IPS DF 4.7 (cell line): ENCODE measurements at regions not wholly inside any gene's neighbourhood (a gene's known extent, or its start where the extent isn't known, plus 50 kb on each side); places are given as distances from the start of the nearest gene placed in this dataset.
"Not testable (repeated sequence)": the region's sequence is repeated elsewhere in the genome, so short reads cannot be mapped to it uniquely, and the experiment has no call there.

Experiments
- DNase-seq: peaks from one replicate; pipeline ENCODE4 v3.0.0-alpha.2; 2013; ENCODE audit warnings: low spot score; ENCODE audit errors: extremely low read depth

DNA sequence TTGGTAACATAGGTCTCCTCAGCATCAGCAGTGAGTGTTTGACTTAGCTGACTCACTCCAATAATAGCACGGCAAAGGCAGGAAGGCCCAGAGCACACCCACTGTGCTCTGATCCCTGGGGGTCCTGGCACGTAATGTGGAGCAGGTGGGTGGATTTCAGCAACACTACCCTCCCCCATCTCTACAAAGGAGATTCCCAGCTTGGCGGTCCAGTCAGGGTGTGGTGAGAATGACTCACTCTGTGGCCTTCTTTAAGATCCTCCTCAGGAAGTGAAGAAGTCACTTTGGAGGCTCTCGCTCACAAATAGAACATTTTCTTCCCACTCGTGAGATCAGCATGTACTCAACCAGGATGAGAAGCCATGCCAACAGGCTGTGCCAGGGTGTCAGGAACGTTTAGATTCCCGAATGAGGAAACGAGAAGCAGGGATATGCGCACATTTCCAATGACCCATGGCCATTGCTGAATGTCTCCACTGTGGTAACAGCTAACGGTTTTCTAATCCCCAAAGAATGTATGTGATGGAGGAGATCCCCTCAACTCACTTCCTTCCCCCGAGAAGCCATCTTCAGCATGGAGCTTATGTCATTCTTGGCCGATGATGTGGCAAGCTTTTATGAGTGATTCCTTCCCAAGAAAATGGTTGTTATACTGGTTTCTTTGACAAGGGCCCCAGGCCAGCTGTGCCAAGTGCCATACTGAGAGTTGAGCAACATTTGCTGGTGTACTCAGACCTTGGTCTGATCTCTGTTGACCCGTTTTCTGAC lies 365.2 kb downstream of the C16orf95 start:
- no peak for DNase-seq

DNA sequence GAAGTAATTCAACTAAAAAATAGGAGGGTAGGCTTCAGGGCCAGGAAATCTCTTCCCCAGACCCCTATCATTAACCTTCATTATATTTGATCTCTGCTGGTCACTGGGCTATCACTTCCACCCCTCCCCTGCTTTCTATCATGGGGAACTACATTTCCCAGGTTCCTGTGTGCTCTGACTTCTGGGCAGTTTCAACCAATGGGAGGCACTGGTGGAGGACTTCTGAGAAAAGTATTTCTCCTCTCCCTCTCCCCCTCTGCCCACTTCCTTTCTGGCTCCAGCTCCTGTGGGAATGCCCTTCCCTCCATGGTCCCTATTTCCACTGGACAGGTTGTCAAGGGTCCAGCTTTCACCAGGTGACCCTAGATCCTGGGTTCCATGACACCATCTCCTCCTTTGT lies 364.4 kb downstream of the C16orf95 start:
- no peak for DNase-seq

DNA sequence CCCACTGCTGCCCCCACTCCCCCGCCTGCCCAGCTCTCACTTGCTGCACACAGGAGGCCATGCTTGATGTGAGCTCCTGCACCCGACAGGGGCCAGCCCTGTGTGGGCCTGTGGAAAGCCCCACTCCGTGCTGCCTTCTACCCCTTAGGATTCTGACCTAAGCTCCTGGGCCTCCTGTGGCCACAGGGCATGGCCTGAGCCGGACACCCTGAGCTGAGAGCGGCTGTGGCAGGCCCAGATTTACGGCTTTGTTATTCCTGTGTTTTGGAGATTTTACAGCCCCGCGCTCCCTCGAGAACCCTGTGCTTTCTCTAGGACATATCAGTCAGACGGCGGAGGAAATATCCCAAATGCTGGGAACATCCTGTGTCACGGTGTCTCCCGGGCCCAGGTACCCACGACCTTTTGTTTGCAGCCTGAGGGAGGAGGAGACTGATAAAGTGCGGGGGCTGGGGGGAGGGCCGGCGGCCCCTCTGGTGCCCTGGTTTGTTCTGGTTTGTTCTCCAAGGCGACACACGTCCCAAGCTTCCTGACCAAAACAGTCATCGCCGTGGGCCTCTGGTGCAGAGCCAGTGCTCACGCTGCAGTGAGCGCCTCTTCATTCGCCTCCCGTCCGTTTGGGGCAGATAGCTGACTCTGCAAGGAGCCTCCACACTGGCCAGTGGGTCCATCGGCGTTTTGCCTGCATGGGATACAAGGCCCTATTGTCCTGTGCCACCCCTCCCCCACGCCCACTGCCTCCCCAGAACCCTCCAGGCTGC lies 363.4 kb downstream of the C16orf95 start:
- DNase-seq: no peak

DNA sequence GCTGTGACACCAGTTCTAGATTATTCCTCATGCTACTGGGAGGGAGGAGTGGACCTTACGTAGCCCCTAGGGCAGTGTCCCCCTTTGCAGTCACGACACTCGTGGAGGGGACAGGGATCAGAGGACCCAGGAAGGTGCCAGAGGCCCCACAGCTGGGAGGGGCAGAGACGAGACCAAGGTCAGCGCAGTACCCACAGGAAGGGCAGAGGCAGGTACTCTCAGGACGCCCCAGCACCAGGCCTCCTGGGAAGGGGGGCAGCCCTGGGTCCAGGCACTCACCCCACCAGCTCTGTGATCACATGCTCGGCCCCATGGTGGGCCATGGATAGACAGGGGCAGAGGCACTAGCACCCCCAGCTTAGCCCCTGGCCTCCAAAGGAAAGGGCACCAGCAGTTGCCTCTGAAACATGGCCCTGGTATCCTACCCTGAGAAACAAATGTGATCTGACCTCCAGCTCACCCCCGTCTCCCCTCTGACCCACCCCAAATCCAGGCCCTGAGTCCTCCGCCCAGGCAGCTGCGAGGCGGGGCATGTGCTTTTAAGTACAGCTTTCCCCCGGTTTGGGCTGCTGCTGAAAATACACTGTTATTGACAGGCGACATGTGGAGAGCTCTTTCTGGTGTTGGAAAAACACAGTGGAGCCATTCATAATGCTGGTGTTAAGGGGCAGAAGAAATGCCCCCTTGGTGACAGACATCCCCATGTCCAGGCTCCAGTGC lies 361.9 kb downstream of the C16orf95 start:
- DNase-seq: no peak

DNA sequence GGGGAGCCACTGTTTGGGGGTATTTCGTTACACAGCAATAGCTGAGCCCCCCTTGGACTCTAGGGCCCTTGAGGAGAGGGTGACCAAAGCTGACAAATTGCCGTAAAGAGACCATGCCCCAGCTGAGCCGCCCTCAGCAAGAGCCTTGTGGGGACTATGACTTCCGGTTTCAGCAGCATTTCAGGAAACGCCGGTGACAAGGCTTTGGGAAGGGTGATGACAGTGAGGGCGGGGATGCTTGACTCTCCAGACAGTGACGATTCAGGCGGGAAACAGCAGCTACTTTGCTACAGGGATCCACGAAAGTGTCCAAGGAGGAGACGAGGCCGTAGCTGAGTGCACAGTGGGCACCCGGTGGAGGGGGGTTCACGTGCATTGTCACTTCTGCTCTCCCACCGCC lies 360.8 kb downstream of the C16orf95 start:
- DNase-seq: no peak

- not testable (repeated sequence) for DNase-seq
Measured at GRCh38 chr16:86957662-86958198, 359.5 kb downstream of the C16orf95 start.

GRCh38 chr16:86958423-86958822 lies 358.8 kb downstream of the C16orf95 start:
- no peak for DNase-seq

- DNase-seq: no peak
Measured at GRCh38 chr16:86959091-86959651, 358.0 kb downstream of the C16orf95 start.

DNA sequence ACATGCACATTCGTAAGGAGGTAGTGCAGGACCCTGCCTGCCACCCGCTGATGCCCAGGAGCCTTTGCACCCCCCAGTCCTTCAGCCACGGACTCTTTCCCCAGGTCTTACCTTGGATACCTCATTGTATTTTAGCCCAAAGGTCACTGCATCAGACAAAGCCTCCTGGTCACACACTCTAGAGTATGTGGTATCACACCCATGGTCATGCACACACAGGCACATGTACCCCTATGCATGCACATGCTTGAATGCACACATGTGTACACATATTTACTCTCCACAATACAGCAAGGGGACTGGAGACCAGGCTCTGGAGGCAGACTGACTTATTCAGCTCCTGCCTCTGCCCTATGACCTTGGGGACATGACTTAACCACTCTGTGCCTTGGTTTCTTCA lies 357.5 kb downstream of the C16orf95 start:
- DNase-seq: no peak

- no peak for DNase-seq
Measured at GRCh38 chr16:86960266-86960665, 356.9 kb downstream of the C16orf95 start.

- no peak for DNase-seq
Measured at GRCh38 chr16:86961171-86961601, 356.0 kb downstream of the C16orf95 start.

- no peak for DNase-seq
Measured at GRCh38 chr16:86962259-86962658, 354.9 kb downstream of the C16orf95 start.

- no peak for DNase-seq
Measured at GRCh38 chr16:86962913-86963312, 354.3 kb downstream of the C16orf95 start.

GRCh38 chr16:86963600-86964575 lies 353.3 kb downstream of the C16orf95 start:
- DNase-seq: no peak

- no peak for DNase-seq
Measured at GRCh38 chr16:86964796-86965241, 352.4 kb downstream of the C16orf95 start.

DNA sequence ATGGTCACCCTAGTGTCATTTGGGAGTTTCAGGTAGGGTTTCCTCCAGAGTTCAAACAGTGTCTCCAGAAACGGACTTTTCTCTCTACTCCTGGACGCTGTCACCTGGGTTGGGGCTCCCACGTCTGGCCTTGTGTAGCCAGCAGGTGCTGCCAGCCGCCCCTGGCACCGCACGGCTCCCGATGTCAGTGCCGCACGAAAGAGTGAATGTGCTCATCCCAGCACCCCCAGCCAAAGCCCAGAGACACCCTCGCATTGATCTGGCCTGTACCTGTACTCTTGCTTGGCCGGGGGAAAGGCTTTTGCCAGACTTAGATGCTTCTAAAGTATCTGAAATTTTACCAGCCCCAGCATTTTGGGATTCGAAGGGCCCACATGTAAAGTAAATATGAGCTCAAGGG lies 351.9 kb downstream of the C16orf95 start:
- no peak for DNase-seq

DNA sequence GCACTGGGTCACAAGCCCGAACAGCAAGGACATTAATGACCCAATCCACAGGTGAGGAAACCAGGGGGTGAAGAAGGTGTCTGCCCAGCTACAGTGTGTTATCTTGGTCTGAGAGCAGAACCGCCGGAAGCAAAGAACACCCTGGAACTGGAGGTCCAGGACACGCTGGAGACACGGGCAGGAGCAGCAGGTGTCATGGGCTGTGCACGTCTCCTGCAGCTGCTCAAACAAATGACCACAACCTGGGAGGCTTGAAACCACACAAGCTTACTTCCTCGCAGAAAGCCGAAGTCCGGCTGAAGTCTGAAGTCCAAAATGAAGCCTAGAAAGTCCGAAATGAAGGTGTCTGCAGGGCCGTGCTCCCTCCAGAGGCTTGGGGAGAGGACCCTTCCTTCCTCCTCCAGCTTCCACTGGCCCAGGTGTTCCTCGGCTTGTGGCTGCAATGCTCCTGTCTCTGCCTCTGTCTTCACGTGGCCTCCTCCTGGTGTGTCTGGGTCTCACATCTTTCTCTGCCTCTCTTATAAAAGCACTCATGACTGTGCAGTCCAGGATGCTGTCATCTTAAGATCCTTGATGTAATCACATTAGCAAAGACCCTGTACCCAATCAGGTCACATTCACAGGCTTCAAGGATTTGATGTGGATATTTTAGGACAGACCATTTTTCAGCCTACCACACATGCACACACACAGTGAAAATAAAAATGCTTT lies 351.2 kb downstream of the C16orf95 start:
- DNase-seq: no peak

- no peak for DNase-seq
Measured at GRCh38 chr16:86966777-86967176, 350.4 kb downstream of the C16orf95 start.

- no peak for DNase-seq
Measured at GRCh38 chr16:86968866-86969265, 348.3 kb downstream of the C16orf95 start.

DNA sequence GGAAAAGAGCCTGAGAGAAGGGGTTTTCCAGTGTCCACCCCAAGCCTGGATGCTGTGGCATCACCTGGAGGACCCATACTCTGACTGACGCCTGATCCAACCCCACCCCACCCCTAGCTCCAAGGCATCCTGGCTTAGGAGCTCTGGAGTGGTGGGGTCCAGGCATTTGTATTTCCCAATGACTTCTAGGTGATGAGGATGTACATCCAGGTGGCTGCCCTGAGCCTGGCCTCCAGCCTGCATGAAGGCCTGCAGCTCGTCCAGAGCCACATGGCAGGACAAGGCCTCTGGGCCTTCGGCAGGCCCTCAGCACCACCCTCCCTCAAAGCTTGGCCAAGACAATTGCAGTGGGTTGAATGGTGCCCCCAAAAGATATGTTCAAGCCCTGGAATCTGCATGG lies 347.5 kb downstream of the C16orf95 start:
- no peak for DNase-seq
